ENCODE measurements at regions not wholly inside any gene's neighbourhood (a gene's known extent, or its start where the extent isn't known, plus 50 kb on each side); places are given as distances from the start of the nearest gene placed in this dataset.

DNA sequence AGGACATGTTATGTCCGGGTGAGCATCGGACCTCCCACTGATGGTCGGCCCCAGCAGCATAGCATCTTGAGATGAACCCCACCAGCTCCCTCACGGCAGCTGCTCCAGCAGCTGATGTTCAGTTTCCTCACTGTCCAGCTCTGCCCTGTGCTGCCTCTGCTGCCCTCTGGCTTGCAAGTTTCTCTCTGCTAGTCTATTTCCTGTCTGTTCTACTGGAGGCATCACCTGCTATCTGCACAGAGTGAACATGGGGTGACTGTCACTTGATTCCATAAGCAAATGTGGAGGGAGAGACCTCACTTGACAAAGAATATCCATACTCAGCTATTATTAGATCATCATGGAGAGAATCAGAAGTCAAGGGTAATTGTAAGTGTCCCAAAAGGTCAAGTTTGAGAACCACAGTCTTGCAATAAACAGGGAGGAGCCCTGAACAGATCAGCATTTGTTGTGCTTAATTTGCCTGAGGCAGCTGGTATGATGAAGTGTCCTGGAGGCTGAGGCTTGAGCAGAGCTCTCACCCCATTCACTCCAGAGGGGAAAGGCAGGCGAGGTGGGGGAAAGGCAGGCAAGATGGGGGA, 702.8 kb downstream of the SEMA5A start:
- Mint-ChIP-seq H3K9me3 (peaks cover 8% of the 10 kb centered on the region), H3K36me3 (ENCODE audit: low read depth) (no peaks in the 10 kb centered on the region), H3K27me3 (ENCODE audit: insufficient read depth) (peaks cover 28% of the 10 kb centered on the region), H3K4me3 (no peak overlapping the region), H3K27ac (no peak overlapping the region), H3K4me1 (no peaks in the 10 kb centered on the region)
- no peaks in the 10 kb centered on the region for H3K27me3 ChIP-seq (ENCODE audit: control insufficient read depth, insufficient read depth, low read length, poor library complexity, severe bottlenecking)
- peak overlapping the region; percentile 55 for H3K27ac ChIP-seq (ENCODE audit: low read depth, low read length)
- H3K9me3 ChIP-seq (ENCODE audit: control insufficient read depth, low read length): no peaks in the 10 kb centered on the region
- H3K4me3 ChIP-seq (ENCODE audit: low read length): no peak overlapping the region
- 88 to 93% methylated on average over 4 to 5 of the region's 5 CpGs for WGBS, 2 experiments (ENCODE audit: insufficient coverage in 1 of 2, insufficient read length in 1 of 2)
- no peak overlapping the region for H3K9ac ChIP-seq (ENCODE audit: extremely low read depth, low read length, poor library complexity, severe bottlenecking)
- no peaks in the 10 kb centered on the region for H3K36me3 ChIP-seq (ENCODE audit: control insufficient read depth, insufficient read depth, low read length)
- no peak for DNase-seq
- H3K4me1 ChIP-seq (ENCODE audit: control insufficient read depth, insufficient read depth, low read length): no peaks in the 10 kb centered on the region
- TF ChIP-seq, protein P1, sequence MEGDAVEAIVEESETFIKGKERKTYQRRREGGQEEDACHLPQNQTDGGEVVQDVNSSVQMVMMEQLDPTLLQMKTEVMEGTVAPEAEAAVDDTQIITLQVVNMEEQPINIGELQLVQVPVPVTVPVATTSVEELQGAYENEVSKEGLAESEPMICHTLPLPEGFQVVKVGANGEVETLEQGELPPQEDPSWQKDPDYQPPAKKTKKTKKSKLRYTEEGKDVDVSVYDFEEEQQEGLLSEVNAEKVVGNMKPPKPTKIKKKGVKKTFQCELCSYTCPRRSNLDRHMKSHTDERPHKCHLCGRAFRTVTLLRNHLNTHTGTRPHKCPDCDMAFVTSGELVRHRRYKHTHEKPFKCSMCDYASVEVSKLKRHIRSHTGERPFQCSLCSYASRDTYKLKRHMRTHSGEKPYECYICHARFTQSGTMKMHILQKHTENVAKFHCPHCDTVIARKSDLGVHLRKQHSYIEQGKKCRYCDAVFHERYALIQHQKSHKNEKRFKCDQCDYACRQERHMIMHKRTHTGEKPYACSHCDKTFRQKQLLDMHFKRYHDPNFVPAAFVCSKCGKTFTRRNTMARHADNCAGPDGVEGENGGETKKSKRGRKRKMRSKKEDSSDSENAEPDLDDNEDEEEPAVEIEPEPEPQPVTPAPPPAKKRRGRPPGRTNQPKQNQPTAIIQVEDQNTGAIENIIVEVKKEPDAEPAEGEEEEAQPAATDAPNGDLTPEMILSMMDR (conservative IDR thresholded peaks at IDR 0.05): peak; percentile 62

DNA sequence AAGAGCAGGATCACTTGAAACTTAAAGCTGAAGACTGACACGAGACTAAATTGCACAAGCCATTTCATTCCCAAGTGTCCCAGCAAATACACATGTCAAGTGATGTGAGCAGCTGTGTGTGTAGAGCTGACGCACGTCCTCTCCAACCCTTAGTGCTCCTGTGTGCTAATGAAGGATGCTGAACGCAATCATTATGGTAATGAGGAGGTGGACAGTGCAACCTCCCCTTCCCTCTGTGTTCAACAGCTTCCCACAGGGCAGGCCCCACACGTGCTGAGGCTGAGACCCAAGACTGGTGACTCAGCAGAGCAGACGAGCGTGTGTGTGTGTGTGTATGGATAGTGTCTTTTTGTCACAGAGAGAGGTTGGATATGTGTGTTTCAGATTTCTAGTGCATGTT, 702.1 kb downstream of the SEMA5A start:
- H3K27me3 Mint-ChIP-seq (ENCODE audit: insufficient read depth): peaks cover 24% of the 10 kb centered on the region
- no peak overlapping the region for H3K4me3 ChIP-seq (ENCODE audit: low read length)
- H3K27ac ChIP-seq (ENCODE audit: low read depth, low read length): peak overlapping the region; percentile 21
- WGBS, 2 experiments (ENCODE audit: insufficient coverage in 1 of 2, insufficient read length in 1 of 2): 86 to 89% methylated on average over 4 to 7 of the region's 7 CpGs
- TF ChIP-seq, protein P1 (conservative IDR thresholded peaks at IDR 0.05): no peak
- H3K4me3 Mint-ChIP-seq: no peak overlapping the region
- peaks cover 8% of the 10 kb centered on the region for H3K9me3 Mint-ChIP-seq
- no peaks in the 10 kb centered on the region for H3K36me3 ChIP-seq (ENCODE audit: control insufficient read depth, insufficient read depth, low read length)
- no peak overlapping the region for H3K27ac Mint-ChIP-seq
- no peak overlapping the region for H3K9ac ChIP-seq (ENCODE audit: extremely low read depth, low read length, poor library complexity, severe bottlenecking)
- H3K4me1 ChIP-seq (ENCODE audit: control insufficient read depth, insufficient read depth, low read length): no peaks in the 10 kb centered on the region
- no peaks in the 10 kb centered on the region for H3K36me3 Mint-ChIP-seq (ENCODE audit: low read depth)
- no peaks in the 10 kb centered on the region for H3K9me3 ChIP-seq (ENCODE audit: control insufficient read depth, low read length)
- no peaks in the 10 kb centered on the region for H3K27me3 ChIP-seq (ENCODE audit: control insufficient read depth, insufficient read depth, low read length, poor library complexity, severe bottlenecking)
- peaks cover 4% of the 10 kb centered on the region for H3K4me1 Mint-ChIP-seq
- no peak for DNase-seq

DNA sequence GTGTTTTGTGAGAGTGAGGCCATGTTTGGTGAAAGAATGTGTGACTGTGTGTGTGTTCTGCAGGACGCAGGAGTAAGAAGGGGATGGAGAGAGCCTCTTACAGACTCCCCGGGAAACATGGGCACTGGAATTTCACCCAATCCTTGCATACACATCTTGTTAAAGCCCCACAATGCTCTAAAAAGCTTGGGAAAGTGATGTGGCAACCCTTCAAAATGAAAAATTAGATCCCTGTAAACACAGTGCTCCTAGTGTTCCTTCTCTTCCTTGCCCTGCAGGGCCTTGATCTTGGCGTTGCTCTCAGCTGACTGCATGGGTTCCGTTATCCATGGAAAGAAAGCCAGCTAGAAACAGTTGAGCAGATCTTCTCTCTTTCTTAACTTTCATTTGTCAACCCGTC, 701.7 kb downstream of the SEMA5A start:
- H3K4me1 ChIP-seq (ENCODE audit: control insufficient read depth, insufficient read depth, low read length): no peaks in the 10 kb centered on the region
- no peak overlapping the region for H3K9ac ChIP-seq (ENCODE audit: extremely low read depth, low read length, poor library complexity, severe bottlenecking)
- no peak overlapping the region for H3K4me3 Mint-ChIP-seq
- no peak for DNase-seq
- H3K27ac Mint-ChIP-seq: no peak overlapping the region
- H3K27me3 ChIP-seq (ENCODE audit: control insufficient read depth, insufficient read depth, low read length, poor library complexity, severe bottlenecking): no peaks in the 10 kb centered on the region
- H3K4me3 ChIP-seq (ENCODE audit: low read length): no peak overlapping the region
- peaks cover 21% of the 10 kb centered on the region for H3K27me3 Mint-ChIP-seq (ENCODE audit: insufficient read depth)
- TF ChIP-seq, protein P1 (conservative IDR thresholded peaks at IDR 0.05): no peak
- peaks cover 4% of the 10 kb centered on the region for H3K4me1 Mint-ChIP-seq
- H3K36me3 Mint-ChIP-seq (ENCODE audit: low read depth): no peaks in the 10 kb centered on the region
- H3K27ac ChIP-seq (ENCODE audit: low read depth, low read length): no peak overlapping the region
- no peaks in the 10 kb centered on the region for H3K9me3 ChIP-seq (ENCODE audit: control insufficient read depth, low read length)
- no peaks in the 10 kb centered on the region for H3K36me3 ChIP-seq (ENCODE audit: control insufficient read depth, insufficient read depth, low read length)
- peaks cover 8% of the 10 kb centered on the region for H3K9me3 Mint-ChIP-seq
- 90 to 94% methylated on average over 2 to 5 of the region's 5 CpGs for WGBS, 2 experiments (ENCODE audit: insufficient coverage in 1 of 2, insufficient read length in 1 of 2)

Measured in endodermal cell (in vitro differentiated cells).